ENCODE measurements at regions not wholly inside any gene's neighbourhood (a gene's known extent, or its start where the extent isn't known, plus 50 kb on each side); places are given as distances from the start of the nearest gene placed in this dataset.

GRCh38 chr9:2375114-2375513 lies 246.5 kb upstream of the VLDLR start (continued):
- TF ChIP-seq GTF2B (IDR thresholded peaks at IDR 0.05; ENCODE audit: extremely low read depth, insufficient read length) (no peak), SNIP1 (IDR thresholded peaks at IDR 0.05; ENCODE audit: low read depth) (no peak), ZNF143 (CRISPR knock-in tag; IDR thresholded peaks at IDR 0.05) (no peak)

- Histone ChIP-seq H3K4me3 (no peak overlapping the region), H3K4me1 (replicated peaks in 1 of 2; ENCODE audit: control insufficient read depth in 2 of 2, insufficient read depth in 2 of 2, low read length in 2 of 2) (no peaks in the 10 kb centered on the region), H3K9me3 (replicated peaks; ENCODE audit: control insufficient read depth, insufficient read depth, low read depth, low read length) (no peaks in the 10 kb centered on the region), H3K9me1 (ENCODE audit: control insufficient read depth, insufficient read depth, low read length) (no peaks in the 10 kb centered on the region), H3K79me2 (ENCODE audit: control insufficient read depth, insufficient read depth, low read length) (no peaks in the 10 kb centered on the region), H3K27ac (ENCODE audit: extremely low read depth, low read depth, low read length) (no peak overlapping the region), H2AFZ (ENCODE audit: low read depth, low read length) (no peak overlapping the region), H3K36me3 (ENCODE audit: control insufficient read depth, insufficient read depth, low read length) (no peaks in the 10 kb centered on the region), H3K4me2 (ENCODE audit: insufficient read depth, low read length) (no peak overlapping the region), H3K27me3 (ENCODE audit: control insufficient read depth in 2 of 2, insufficient read depth in 2 of 2, low read length in 2 of 2) (no peaks in the 10 kb centered on the region), H4K20me1 (replicated peaks; ENCODE audit: control insufficient read depth, insufficient read depth, low read length) (no peaks in the 10 kb centered on the region), H3K9ac (ENCODE audit: insufficient read depth in 1 of 2, low read depth in 2 of 2, low read length in 2 of 2) (no peak overlapping the region)
- intact Hi-C loops (cut with micrococcal nuclease) (no loop called here), in situ Hi-C loops (cut with MboI) (no loop called here)
- no peak for ATAC-seq
- 0% methylated on average over 3 of the region's 3 CpGs for WGBS (ENCODE audit: insufficient coverage, low coverage, missing lambda C conversion rate)
- TF ChIP-seq PBX2 (CRISPR knock-in tag; IDR thresholded peaks at IDR 0.05; ENCODE audit: low read depth), result no peak
- TF ChIP-seq PBX2 (tag; conservative IDR thresholded peaks at IDR 0.05; ENCODE audit: low read depth), result no peak
- TF ChIP-seq ZNF121 (CRISPR knock-in tag; conservative IDR thresholded peaks at IDR 0.05), result no peak
- TF ChIP-seq RBM25 (IDR thresholded peaks at IDR 0.05; ENCODE audit: low read depth, low read length, severe bottlenecking), result no peak
- no peak for TF ChIP-seq LARP7 (IDR thresholded peaks at IDR 0.05)
- no peak for TF ChIP-seq MEIS2 (IDR thresholded peaks at IDR 0.05; ENCODE audit: partially characterized antibody)
- no peak for TF ChIP-seq ZBTB26 (CRISPR knock-in tag; IDR thresholded peaks at IDR 0.05)
- CTCF ChIA-PET (ENCODE audit: low intra/inter-chr PET ratio), result no interaction called here
- POLR2A ChIA-PET, result no interaction called here
- BruUV-seq (replicated peaks), result no TSS peak
- no peak for DNase-seq (ENCODE audit: extremely low read depth in 1 of 4, low spot score in 3 of 4)
- FAIRE-seq, result no peak
These were observed 244.5 kb upstream of the VLDLR start for GRCh38 chr9:2377117-2377516.
